ENCODE measurements at regions not wholly inside any gene's neighbourhood (a gene's known extent, or its start where the extent isn't known, plus 50 kb on each side); places are given as distances from the start of the nearest gene placed in this dataset.

GRCh38 chr2:57180042-57180567, 866.5 kb upstream of the VRK2 start:
- TF ChIP-seq CTCF (IDR thresholded peaks at IDR 0.05) (no peak), POLR2A (IDR thresholded peaks at IDR 0.05) (no peak)
